ENCODE measurements at regions not wholly inside any gene's neighbourhood (a gene's known extent, or its start where the extent isn't known, plus 50 kb on each side); places are given as distances from the start of the nearest gene placed in this dataset.
"Not testable (repeated sequence)": the region's sequence is repeated elsewhere in the genome, so short reads cannot be mapped to it uniquely, and the experiment has no call there.

DNA sequence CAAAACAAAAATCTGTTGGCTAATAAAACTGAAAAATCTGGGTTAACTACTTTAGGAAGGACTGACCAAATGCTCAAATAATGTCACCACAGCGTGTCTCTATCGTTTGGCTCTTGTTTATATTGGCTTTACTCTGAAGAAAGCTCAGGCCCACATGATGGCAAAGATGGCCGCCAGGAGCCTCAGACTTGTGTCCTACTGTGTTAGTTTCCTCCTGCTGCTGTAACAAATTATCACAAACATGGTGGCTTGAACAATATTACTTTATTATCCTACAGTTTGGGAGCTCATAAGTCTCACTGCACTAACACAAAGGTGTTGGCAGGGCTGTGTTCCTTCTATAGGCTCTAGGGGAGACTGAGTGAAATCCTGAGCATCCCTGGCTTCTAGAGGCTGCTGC, 303.0 kb downstream of the DAD1 start:
- no peak for FAIRE-seq

DNA sequence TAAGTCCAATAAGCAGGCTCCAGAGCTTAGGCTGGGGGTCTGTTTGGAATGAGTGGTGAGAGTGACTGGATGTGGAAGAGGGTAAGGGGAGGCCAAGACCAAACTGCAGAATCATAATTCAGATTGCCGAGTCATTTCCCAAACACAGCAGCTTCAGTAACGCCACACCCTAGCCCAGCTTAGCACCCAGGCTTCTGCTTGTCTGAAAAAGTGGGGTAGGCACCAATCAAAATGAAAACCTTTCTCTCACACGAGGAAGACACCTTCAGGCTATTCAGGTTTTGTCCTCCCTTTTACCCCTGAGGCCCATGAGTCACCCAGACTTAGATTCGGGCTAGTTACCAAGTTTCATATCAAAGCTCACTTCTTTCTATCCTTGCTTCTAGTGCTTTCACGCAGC, 306.1 kb downstream of the DAD1 start:
- no peak for FAIRE-seq

DNA sequence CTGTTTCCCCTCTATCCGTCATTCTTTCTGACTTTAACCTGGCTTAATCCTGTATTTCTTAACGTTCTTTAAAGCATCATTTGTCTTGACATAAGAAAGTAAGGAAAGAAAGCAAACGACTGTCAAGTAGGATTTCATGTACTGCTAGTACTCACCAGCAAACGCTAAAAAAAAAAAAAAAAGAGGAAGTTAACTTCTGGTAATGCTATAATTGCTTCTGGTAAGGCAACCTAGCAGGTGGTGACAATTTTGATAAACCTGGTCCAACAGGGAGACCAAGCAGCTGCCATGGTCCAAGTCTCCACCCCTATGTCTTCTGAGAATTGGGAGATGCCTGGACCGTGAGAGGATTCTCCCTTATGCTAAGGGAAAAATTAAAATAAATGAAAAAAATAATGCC, 306.6 kb downstream of the DAD1 start:
- FAIRE-seq, result no peak

DNA sequence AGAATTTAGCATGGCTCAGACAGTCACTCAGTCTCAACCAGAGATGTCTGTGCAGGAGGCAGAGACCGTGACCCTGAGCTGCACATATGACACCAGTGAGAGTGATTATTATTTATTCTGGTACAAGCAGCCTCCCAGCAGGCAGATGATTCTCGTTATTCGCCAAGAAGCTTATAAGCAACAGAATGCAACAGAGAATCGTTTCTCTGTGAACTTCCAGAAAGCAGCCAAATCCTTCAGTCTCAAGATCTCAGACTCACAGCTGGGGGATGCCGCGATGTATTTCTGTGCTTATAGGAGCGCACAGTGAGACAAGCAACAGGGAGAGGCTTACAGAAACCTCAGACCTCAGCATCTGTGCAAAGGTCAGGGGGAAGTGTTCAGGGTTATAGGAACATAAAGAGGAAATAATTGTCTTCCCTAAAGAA, 307.6 kb downstream of the DAD1 start:
- FAIRE-seq, result not testable (repeated sequence)

DNA sequence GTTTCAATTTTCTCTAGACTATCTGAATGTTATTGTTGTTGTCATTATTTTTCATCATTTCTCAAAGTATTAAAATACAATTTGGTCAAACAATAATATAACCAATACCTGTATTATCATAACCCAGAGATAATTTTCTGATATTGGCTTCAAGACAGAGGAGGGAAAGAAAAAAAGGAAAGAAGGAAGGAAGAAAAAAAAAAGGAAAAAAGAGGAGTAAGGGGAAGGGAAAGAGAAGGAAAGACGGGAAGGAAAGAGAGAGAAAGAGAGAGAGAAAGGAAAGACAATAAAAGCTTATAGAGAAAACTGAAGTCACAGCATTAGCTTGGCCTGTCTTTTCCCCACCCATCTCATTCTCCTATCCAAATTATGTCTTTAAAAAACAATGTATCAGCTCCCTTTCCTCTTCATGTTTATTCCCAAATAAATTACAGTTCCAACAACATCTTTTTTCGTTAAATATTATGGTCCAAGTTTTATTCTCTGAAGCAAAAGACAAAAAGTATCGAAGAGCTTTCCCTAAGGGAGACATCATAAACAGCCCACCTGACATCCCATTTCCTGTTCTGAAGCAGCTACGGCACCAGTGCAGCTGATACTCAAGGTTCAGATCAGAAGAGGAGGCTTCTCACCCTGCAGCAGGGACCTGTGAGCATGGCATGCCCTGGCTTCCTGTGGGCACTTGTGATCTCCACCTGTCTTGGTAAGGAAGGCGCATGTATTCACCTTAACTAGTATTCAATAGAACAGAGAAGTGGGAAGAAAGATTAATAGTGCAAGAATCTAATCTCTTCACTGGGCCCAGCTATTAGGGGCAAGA, 308.3 kb downstream of the DAD1 start:
- no peak for FAIRE-seq

DNA sequence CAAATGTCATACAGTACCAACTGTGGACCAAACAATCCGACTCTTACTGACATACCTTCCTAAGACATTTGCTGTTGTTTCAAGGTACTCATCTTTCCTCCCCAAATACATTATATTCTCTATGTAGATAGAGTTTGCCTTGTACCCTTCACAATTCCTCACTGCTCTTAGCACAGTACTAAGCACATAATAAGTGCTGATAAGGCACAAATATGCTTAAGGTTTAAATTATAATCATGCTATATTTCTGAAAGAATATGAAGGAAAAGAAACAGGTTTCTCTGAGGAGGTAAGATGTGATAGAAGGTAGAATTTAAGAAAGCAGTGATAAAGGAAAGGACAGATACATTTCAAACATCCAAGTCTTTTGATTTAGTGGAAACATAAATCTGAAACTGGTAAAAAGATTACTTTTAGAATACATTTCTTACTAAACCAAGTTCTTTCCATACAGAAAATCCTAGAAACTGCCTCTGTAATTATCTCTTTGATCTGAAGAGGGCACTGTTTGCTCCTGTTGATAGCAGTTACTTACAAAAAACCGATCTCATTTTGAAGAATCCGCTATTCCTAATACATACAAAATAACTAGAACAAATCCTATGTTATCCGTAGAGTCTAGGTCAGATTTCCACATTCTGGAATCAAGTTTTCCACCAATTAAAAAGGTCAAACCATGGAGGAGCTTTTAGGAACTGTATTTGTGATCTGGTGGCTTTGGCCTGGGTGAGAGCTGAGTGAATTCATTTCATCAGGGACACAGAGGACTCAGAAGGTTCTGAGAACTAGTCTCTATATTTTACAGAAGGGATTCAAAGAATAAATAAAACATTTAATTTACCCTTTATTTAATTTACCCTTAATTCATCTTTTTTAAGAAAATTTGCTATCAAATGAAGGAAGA, 311.9 kb downstream of the DAD1 start:
- peak; percentile 91 for FAIRE-seq

DNA sequence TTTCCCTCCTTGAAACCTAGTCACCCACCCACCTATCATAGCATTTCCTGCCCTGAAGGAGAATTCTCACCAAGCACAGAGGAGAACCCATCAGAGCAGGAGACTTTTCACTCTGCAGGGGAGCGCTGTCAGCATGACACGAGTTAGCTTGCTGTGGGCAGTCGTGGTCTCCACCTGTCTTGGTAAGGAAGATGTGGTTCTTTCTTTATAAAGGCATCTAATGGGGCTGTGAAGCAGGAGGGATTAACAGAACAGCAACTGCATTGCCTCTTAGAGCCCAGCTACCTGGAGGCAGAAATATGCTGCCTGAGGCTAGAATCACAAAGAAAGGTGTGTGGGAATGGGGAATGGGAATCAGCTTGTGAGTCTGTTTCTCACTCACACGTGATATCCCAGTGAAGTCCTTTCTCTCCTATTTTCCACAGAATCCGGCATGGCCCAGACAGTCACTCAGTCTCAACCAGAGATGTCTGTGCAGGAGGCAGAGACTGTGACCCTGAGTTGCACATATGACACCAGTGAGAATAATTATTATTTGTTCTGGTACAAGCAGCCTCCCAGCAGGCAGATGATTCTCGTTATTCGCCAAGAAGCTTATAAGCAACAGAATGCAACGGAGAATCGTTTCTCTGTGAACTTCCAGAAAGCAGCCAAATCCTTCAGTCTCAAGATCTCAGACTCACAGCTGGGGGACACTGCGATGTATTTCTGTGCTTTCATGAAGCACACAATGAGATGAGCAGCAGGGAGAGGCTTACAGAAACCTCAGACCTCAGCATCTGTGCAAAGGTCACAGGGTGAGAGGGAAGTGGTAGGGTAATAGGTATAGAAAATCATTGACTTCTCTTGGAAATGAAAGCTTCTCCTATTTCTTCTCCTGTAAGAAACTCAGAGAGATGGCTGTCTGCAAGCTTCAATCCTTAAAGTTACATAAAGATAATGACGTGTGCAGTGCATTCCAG, 316.9 kb downstream of the DAD1 start:
- no peak for FAIRE-seq

DNA sequence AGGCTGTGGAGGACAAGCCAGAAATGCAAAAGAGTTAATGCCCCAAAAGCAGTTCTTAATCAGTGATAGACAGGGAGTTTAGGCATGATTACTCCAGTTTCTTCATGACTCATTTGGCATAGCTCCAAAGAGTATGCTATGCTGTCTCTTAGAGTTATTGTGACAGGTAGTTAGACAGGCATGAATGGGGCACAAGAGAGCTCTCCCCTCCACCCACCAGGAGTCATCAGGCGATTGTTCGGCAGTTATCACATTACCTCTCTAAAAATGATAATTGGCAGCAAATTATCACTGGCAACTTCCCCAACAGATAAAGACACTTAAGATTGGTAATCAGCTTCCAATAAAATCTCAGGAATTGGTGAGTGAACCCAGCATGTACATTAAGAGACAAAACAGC, 320.1 kb downstream of the DAD1 start:
- no peak for FAIRE-seq

DNA sequence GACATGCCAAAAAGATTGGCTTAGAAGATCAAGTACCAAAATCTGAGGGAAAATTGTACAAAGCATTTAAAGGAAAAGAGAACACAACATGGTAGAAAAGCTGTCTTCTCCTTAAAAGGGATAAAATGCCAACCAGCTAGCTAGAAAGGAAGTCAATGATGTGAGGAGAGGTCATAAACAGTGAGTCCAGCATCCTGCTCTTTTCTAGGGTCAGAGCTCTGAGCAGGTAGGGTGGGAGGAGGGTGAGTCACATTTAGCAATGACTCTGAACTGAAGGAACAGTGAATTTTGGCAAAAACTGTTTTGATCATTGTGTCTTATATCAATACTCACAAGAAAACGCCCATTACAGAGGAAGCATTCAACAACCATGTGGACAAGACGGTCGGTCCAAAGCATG, 322.3 kb downstream of the DAD1 start:
- FAIRE-seq, result no peak

DNA sequence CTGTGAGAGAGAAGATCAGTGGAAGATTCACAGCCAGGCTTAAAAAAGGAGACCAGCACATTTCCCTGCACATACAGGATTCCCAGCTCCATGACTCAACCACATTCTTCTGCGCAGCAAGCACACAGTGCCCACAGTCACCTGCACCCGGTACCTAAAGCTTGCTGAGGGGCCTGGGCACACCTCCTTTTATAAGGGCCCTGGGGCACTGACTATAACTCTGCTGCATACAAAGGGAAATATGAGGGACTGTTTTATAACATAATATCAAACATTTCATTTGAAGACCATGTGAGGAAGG, 322.9 kb downstream of the DAD1 start:
- no peak for FAIRE-seq

DNA sequence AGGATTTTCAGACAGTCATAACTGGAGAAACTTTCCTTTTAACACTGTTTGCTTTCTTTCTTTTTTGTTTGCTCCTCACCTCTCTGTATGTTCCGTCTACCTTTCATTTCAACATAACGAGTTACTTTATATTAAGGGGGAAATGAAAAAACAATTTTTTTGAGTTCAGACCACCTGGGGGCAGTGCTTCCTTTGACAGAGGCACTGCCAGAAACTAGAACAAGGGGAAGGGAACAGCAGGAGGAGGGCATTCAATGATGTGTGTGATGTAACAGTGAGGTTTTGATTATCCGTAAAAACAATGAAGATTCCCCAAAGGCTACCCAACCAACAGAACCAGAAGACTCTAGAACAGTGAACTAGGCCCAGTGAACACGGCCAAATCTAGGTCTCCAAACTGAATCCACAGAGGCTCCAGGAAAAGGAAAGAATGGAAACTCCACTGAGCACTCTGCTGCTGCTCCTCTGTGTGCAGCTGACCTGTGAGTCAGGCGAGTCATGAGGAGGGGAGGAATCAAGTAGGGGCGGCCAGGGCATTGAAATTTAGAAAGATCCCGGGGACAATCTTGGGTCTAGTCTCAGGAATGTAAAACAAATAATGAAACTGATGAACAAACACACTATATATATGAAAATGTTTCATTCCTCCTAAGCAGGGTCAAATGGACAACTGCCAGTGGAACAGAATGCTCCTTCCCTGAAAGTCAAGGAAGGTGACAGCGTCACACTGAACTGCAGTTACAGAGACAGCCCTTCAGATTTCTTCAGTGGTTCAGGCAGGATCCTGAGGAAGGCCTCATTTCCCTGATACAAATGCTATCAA, 323.5 kb downstream of the DAD1 start:
- FAIRE-seq, result no peak

DNA sequence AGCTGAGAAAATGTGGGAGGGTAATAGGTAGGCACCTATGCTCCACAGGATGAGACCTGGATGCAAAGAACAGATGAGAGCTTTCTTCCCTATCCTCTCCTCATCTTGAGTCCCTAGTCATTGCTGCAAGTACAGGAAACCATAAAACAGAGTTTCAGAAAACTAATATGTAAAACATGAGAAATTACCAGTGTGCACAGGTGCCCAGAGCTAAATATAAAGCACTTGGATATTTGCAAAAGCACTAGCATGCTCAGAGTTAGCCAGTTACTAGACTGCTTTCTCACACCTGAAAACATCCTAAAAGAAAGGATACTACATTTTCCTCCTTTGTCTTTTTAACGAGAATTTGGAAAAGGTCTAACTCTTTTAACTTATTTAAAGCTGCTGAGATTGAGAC, 324.3 kb downstream of the DAD1 start:
- no peak for FAIRE-seq

DNA sequence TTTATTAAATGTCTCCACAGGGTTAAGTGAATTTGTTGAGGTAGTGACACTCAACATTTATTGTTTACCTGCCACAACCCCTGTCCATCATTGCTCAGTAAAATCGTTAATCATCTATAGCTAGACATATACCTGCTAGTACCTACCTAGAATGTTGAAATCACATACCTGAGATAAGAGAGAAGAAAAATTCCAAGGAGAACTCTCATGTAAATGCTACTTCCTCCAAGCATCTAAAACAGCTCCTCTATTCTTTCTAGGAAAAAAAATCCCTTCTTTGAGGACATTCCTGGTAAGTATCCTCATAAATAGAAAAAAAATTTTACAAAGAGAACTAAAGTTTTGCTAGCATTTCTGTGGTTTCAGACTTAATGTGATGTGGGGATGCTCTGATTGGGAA, 325.1 kb downstream of the DAD1 start:
- no peak for FAIRE-seq

DNA sequence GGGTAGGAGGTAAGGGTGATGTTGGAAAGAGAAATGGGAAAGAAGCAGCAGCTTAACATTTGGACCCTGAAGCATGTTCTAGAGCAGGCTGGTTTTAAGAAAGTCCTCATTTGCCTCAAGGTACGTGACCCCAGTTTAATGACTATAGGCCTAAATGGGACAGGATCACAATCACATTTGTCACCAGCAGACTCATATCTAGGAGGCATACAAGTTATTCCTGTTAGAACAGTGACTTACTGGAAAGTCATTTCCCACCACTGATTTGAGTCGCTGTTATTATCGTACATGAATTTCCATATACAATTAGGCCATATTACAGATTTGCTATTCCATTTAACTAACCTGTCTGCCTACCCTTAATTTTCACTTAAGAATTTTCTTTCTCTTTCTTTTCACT, 326.1 kb downstream of the DAD1 start:
- FAIRE-seq, result no peak

DNA sequence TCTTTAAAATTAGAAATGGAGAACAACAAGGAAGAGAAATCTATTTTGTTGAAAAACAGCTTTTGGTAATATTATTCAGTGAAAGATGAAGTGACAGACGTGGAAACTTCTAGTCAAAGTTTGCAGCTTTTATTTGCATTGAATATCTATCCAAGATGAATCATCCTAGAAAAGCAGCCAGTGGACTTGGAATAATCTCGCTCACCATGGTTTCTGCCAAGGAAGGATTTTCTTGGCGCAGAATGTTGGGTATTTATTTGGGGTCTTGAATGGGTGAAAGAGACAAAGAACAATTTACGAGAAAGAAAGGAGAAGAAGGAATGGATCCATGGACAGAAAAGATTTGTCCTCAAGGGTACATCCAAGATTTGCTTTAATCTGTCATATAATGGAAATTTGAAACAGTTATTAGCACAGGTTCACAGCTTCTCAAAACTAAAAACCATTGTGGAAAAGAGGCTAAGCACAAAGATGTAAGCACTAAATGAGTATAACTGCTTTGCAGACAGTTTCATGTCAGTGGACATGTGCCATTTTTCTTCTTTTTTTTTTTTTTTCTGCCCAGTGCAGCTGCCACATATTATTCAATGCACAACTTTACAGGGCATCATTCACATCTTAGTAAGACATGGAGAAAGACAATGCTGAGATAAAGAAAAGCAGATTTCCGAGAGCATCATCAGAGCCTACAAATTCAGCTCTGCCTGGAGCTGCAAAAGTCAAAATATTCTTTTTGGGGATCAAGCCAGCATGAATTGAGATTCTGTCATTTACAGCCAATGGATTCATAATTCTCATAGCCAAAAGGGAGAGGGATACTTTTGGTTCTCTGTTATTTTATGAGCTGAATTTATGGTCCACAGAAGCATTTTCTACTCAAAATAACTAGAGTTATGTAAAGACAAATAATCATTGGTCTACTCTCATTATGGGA, 333.7 kb downstream of the DAD1 start:
- FAIRE-seq, result no peak

DNA sequence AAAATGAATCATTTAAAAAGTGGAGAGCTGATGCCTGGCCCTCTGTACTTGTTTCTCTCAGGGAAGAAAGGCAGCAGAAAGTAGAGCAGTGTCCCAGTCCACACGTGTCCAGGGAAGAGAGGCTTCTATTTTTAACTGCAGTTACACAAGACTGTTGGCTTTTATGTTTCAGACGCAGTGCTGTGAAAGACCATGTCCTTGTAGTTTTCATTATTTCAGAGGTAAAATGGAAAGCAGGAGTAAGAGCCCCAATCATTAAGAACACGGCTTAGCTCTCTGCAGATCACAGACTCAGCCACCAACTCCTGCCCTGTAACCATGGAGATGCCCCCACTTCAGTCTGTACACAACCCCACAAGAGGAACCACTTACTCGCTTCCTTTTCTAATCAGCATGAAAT, 336.3 kb downstream of the DAD1 start:
- FAIRE-seq, result no peak

DNA sequence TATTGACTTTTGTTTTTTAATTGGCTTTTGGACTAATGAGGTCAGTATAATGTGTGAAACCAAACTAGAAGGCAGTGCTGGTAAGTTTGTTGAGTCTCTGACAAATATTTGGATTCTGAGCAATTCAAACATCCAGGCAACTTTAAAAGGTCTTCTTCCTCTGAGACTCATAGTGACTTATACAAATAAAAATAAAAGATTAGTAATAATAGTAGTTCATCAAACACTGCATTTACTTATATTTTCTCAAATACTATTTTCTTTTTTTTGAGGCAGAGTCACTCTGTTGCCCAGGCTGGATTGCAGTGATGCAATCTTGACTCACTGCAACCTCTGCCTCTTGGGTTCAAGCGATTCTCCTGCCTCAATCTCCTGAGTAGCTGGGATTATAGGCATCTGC, 337.9 kb downstream of the DAD1 start:
- FAIRE-seq, result no peak

DNA sequence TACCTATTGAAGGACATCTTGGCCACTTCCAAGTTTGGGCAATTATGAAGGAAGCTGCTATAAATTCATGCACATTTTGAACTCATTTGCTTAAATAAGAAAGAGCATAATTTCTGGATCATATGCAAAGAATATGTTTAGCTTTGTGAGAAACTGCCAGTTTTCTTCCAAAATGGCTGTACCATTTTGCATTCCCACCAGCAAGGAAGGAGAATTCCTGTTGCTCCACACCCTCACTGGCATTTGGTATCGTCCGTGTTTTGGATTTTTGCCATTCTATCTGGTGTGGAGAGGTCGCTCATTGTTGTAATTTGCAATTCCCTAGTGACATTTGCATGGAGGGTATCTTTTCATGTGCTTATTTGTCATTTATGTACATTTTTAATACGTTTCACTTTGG, 339.3 kb downstream of the DAD1 start:
- no peak for FAIRE-seq

DNA sequence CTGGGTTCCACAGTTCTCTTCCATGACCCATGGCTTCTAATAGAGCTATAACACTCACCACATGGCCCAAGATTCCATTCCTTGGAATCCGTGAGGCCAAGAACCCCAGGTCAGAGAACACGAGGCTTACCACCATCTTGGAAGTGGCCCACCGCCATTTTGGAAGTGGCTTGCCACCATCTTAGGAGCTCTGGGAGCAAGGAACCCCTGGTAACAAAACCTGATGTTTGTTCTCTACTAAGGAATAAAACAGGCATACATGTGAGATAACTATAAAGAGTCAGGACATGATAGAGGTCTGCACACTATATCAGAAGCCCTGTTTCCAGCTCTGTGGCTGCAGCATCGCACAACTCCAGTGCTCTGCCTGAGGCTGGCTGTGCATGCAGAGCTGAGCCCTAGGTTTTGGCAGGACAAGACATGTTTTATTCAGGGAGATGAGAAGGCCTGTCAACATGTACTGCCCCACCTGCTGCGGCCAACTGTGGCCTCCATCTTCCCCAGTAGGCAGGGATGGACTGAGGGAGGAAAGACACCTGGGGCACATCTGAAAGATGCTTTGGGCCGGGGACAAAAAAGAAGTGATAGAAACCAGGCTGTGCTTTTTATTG, 344.9 kb downstream of the DAD1 start:
- FAIRE-seq, result no peak

DNA sequence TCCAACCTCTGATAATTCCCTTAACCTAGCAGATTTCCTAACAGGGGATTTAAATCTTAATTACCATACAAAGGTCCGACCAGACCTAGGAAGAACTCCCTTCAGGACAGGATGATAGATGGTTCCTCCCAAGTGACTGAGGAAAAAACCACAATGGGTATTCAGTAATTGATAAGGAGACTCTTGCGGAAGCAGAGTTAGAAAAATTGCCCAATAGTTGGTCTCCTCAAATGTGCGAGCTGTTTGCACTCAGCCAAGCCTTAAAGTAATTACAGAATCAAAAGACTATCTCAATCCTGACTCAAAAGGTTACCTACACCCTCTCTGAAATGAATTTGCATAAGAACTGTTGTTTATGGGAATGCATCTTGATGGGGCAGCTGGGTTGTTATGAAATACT, 350.7 kb downstream of the DAD1 start:
- FAIRE-seq, result not testable (repeated sequence)

DNA sequence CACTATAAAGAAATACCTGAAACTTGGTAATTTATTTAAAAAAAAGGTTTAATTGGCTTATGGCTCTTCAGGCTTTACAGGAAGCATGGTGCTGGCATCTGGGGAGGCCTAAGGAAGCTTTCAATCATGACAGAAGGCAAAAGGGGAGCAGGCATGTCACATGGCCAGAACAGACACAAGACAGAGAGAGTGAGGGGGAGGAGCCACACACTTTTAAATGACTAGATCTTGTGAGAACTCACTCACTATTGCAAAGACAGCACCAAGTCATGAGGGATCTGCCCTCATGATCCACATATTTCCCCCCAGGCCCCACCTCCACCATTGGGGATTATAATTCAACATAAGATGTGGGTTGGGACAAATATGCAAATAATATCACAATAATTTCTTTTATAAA, 355.6 kb downstream of the DAD1 start:
- no peak for FAIRE-seq
